ENCODE measurements at regions not wholly inside any gene's neighbourhood (a gene's known extent, or its start where the extent isn't known, plus 50 kb on each side); places are given as distances from the start of the nearest gene placed in this dataset.

GRCh38 chr15:46672041-46672440 lies 1037.2 kb downstream of the SQOR start:
- Histone ChIP-seq H3K4me1 (ENCODE audit: control insufficient read depth, insufficient read depth, low read length) (no peaks in the 10 kb centered on the region), H3K4me3 (ENCODE audit: low read length) (no peak overlapping the region), H3K27me3 (ENCODE audit: control insufficient read depth, insufficient read depth, low read length) (no peaks in the 10 kb centered on the region), H3K4me2 (ENCODE audit: low read length) (no peak overlapping the region), H3K36me3 (ENCODE audit: insufficient read depth, low read length) (no peaks in the 10 kb centered on the region), H3K9ac (ENCODE audit: low read depth, low read length) (no peak overlapping the region), H3K9me3 (replicated peaks; ENCODE audit: low read length) (peaks cover 6% of the 10 kb centered on the region)

DNA sequence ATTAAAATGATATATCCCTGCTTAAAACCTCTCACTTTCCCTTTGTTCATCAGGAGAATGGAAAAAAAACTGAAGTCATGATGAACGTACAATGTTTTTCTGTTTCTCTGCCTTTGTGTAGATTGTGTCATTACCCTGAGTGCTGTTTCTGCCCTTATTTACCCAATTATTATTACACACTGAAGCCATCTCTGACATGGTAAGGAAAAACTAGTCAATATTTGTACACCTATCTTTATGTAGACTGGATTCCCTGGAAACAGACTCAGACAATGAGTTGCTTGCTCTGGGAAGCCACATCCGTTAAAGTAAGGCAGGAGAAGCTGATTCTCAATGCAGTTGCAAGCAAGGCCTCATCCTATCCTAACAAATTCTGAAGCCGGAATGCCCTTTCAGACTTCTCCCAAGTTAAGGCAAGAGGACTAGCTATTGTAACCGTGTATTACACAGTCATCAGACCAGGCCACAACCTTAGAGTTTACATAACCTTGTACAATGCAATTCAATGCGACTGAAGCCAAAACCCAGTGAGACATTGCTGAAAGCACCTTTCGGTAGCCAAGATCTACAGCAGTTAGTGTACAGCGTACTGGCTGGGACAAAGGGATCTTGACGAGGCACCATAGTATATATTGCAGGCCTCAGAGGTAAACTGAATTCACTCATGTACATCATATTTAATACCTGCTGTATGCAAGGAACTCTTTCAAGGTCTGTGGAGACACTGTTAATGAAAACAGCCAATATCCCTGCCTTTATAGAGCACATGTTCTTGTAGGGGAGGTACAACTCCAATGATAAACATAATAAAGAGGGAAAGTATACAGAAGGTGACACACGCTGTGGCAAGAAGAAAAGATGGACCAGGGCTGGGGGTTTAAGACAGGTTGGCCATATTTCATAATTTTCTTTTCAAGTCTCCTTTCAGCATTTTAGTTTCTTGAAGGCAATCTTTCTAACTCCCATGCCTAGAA lies 1040.8 kb upstream of the SEMA6D start:
- peaks cover 13% of the 10 kb centered on the region for H3K9me3 ChIP-seq (replicated peaks; ENCODE audit: low read length)

GRCh38 chr15:46677491-46677890 lies 1039.8 kb upstream of the SEMA6D start:
- H3K27me3 ChIP-seq (ENCODE audit: control insufficient read depth, insufficient read depth, low read length), result no peaks in the 10 kb centered on the region
- no peaks in the 10 kb centered on the region for H3K36me3 ChIP-seq (ENCODE audit: insufficient read depth, low read length)
- peaks cover 13% of the 10 kb centered on the region for H3K9me3 ChIP-seq (replicated peaks; ENCODE audit: low read length)
- no peak overlapping the region for H3K4me2 ChIP-seq (ENCODE audit: low read length)
- H3K9ac ChIP-seq (ENCODE audit: low read depth, low read length), result no peak overlapping the region
- no peaks in the 10 kb centered on the region for H3K4me1 ChIP-seq (ENCODE audit: control insufficient read depth, insufficient read depth, low read length)
- H3K4me3 ChIP-seq (ENCODE audit: low read length), result no peak overlapping the region

More for the DNA sequence above, 1040.8 kb upstream of the SEMA6D start:
- H3K4me1 ChIP-seq (ENCODE audit: control insufficient read depth, insufficient read depth, low read length), result no peaks in the 10 kb centered on the region
- no peak overlapping the region for H3K4me2 ChIP-seq (ENCODE audit: low read length)
- H3K36me3 ChIP-seq (ENCODE audit: insufficient read depth, low read length), result no peaks in the 10 kb centered on the region
- H3K9ac ChIP-seq (ENCODE audit: low read depth, low read length), result no peak overlapping the region
- no peak overlapping the region for H3K4me3 ChIP-seq (ENCODE audit: low read length)
- H3K27me3 ChIP-seq (ENCODE audit: control insufficient read depth, insufficient read depth, low read length), result no peaks in the 10 kb centered on the region

DNA sequence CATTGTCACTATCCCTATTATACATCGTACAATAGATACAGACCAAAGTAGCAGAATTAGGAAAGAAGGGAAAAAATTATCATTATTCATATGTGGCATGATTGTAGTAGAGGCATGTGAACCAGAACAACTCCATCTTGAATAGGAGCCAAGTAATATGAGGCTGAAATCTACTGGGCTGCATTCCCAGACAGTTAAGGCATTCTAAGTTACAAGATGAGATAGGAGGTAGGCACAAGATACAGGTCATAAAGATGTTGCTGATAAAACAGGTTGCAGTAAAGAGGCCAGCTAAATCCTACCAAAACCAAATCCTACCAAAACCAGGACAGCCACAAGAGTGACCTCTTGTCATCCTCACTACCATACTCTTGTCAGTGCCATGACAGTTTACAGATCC lies 1035.4 kb upstream of the SEMA6D start:
- Histone ChIP-seq H3K4me1 (ENCODE audit: control insufficient read depth, insufficient read depth, low read length) (no peaks in the 10 kb centered on the region), H3K27me3 (ENCODE audit: control insufficient read depth, insufficient read depth, low read length) (no peaks in the 10 kb centered on the region), H3K4me2 (ENCODE audit: low read length) (no peak overlapping the region), H3K9me3 (replicated peaks; ENCODE audit: low read length) (peaks cover 9% of the 10 kb centered on the region), H3K4me3 (ENCODE audit: low read length) (no peak overlapping the region), H3K9ac (ENCODE audit: low read depth, low read length) (no peak overlapping the region), H3K36me3 (ENCODE audit: insufficient read depth, low read length) (no peaks in the 10 kb centered on the region)

GRCh38 chr15:46682969-46683791 lies 1034.1 kb upstream of the SEMA6D start:
- Histone ChIP-seq H3K9me3 (replicated peaks; ENCODE audit: low read length) (peaks cover 9% of the 10 kb centered on the region), H3K4me2 (ENCODE audit: low read length) (no peak overlapping the region), H3K4me3 (ENCODE audit: low read length) (no peak overlapping the region), H3K36me3 (ENCODE audit: insufficient read depth, low read length) (no peaks in the 10 kb centered on the region), H3K27me3 (ENCODE audit: control insufficient read depth, insufficient read depth, low read length) (no peaks in the 10 kb centered on the region), H3K4me1 (ENCODE audit: control insufficient read depth, insufficient read depth, low read length) (no peaks in the 10 kb centered on the region), H3K9ac (ENCODE audit: low read depth, low read length) (no peak overlapping the region)

- H3K4me2 ChIP-seq (ENCODE audit: low read length), result no peak overlapping the region
- no peaks in the 10 kb centered on the region for H3K4me1 ChIP-seq (ENCODE audit: control insufficient read depth, insufficient read depth, low read length)
- H3K9ac ChIP-seq (ENCODE audit: low read depth, low read length), result no peak overlapping the region
- no peaks in the 10 kb centered on the region for H3K36me3 ChIP-seq (ENCODE audit: insufficient read depth, low read length)
- H3K4me3 ChIP-seq (ENCODE audit: low read length), result no peak overlapping the region
- no peaks in the 10 kb centered on the region for H3K27me3 ChIP-seq (ENCODE audit: control insufficient read depth, insufficient read depth, low read length)
- H3K9me3 ChIP-seq (replicated peaks; ENCODE audit: low read length), result peaks cover 9% of the 10 kb centered on the region
Measured at GRCh38 chr15:46685096-46685495, 1032.2 kb upstream of the SEMA6D start.

DNA sequence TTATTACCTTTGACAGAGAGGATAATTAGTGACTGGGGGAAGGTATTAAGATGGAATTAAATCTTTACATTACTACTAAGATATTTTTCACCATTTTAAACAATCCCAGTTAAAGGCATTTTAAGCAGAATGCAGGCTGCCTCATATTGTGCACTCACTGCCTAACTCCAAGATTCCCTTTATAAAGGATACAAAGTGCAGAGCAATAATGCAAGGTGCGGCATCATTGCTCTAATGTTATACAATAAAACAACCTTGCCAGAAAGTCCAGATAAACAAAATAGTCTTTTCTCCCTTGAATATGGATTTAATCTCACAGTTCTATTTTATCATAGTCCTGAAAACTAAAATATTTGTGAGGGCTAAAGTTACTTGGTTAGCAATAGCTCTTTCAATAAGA lies 1031.6 kb upstream of the SEMA6D start:
- H3K4me1 ChIP-seq (ENCODE audit: control insufficient read depth, insufficient read depth, low read length), result no peaks in the 10 kb centered on the region
- no peak overlapping the region for H3K9ac ChIP-seq (ENCODE audit: low read depth, low read length)
- H3K9me3 ChIP-seq (replicated peaks; ENCODE audit: low read length), result peaks cover 8% of the 10 kb centered on the region
- H3K4me2 ChIP-seq (ENCODE audit: low read length), result no peak overlapping the region
- no peaks in the 10 kb centered on the region for H3K27me3 ChIP-seq (ENCODE audit: control insufficient read depth, insufficient read depth, low read length)
- no peak overlapping the region for H3K4me3 ChIP-seq (ENCODE audit: low read length)
- no peaks in the 10 kb centered on the region for H3K36me3 ChIP-seq (ENCODE audit: insufficient read depth, low read length)

GRCh38 chr15:46696281-46696680 lies 1021.0 kb upstream of the SEMA6D start:
- no peak overlapping the region for H3K9ac ChIP-seq (ENCODE audit: low read depth, low read length)
- no peaks in the 10 kb centered on the region for H3K4me1 ChIP-seq (ENCODE audit: control insufficient read depth, insufficient read depth, low read length)
- H3K27me3 ChIP-seq (ENCODE audit: control insufficient read depth, insufficient read depth, low read length), result no peaks in the 10 kb centered on the region
- no peak overlapping the region for H3K4me2 ChIP-seq (ENCODE audit: low read length)
- H3K36me3 ChIP-seq (ENCODE audit: insufficient read depth, low read length), result no peaks in the 10 kb centered on the region
- H3K4me3 ChIP-seq (ENCODE audit: low read length), result no peak overlapping the region
- peaks cover 8% of the 10 kb centered on the region for H3K9me3 ChIP-seq (replicated peaks; ENCODE audit: low read length)

GRCh38 chr15:46701346-46701745 lies 1016.0 kb upstream of the SEMA6D start:
- no peaks in the 10 kb centered on the region for H3K36me3 ChIP-seq (ENCODE audit: insufficient read depth, low read length)
- no peak overlapping the region for H3K4me3 ChIP-seq (ENCODE audit: low read length)
- H3K27me3 ChIP-seq (ENCODE audit: control insufficient read depth, insufficient read depth, low read length), result no peaks in the 10 kb centered on the region
- no peaks in the 10 kb centered on the region for H3K4me1 ChIP-seq (ENCODE audit: control insufficient read depth, insufficient read depth, low read length)
- no peak overlapping the region for H3K4me2 ChIP-seq (ENCODE audit: low read length)
- peaks cover 4% of the 10 kb centered on the region for H3K9me3 ChIP-seq (replicated peaks; ENCODE audit: low read length)
- H3K9ac ChIP-seq (ENCODE audit: low read depth, low read length), result no peak overlapping the region

DNA sequence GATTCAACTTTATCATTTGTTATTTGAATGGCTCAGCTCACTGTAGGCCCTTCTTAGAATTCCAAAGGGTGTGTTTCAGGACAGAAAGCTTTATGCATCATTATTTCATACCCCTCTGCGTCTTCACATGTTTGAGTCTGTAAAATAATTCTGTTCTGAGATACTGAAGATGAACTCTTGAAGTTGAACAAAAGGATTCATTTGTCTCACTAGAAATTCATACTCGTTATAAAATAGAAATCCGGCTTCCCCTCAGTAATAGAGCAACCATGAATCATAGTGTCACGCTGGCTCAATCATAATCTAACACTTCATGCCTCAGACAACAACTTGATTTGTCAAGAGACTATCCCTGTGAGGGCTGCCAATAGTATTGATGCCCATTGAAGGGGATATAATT lies 1015.4 kb upstream of the SEMA6D start:
- Histone ChIP-seq H3K9me3 (replicated peaks; ENCODE audit: low read length) (peaks cover 1% of the 10 kb centered on the region), H3K4me3 (ENCODE audit: low read length) (no peak overlapping the region), H3K27me3 (ENCODE audit: control insufficient read depth, insufficient read depth, low read length) (no peaks in the 10 kb centered on the region), H3K9ac (ENCODE audit: low read depth, low read length) (no peak overlapping the region), H3K4me2 (ENCODE audit: low read length) (no peak overlapping the region), H3K36me3 (ENCODE audit: insufficient read depth, low read length) (no peaks in the 10 kb centered on the region), H3K4me1 (ENCODE audit: control insufficient read depth, insufficient read depth, low read length) (no peaks in the 10 kb centered on the region)

DNA sequence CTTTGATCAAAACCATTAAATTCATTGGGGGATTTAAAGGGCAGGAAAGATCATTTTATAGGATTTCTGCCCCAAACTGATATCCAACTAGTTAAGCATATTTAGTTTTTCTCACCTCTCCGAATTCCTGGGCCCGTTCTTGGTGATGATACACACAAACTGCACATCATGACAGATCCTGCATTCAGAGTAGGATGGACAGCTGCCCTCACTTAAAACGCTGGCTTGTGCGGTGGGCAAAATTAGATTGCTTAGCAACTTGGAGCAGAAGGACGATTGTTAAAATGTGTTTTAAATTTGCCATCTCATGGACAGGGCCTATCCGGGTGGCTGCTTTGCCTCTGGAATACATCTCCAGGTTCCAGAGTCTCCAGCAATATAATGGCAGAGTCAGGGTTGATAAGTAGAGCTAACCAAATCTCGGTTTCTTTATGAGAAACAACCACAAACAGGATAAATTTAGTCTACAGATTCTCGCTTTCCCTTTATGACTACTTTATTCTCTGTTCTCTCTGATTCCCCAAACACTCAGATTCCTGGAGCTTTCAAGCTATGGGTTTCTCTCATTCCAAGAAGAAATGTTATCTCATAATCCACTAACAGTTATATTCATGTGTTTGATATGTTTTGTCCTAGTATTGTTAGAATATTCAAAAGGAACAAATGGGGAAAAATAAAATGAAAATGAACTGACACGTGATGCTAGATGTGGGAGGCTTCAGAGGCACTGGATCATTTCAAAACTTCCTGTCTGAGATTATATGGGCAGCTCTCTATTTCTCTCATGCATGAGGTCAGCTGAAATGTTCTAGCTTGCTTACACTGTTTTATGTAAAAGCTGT lies 1014.1 kb upstream of the SEMA6D start:
- Histone ChIP-seq H3K4me3 (ENCODE audit: low read length) (no peak overlapping the region), H3K36me3 (ENCODE audit: insufficient read depth, low read length) (no peaks in the 10 kb centered on the region), H3K9ac (ENCODE audit: low read depth, low read length) (no peak overlapping the region), H3K4me2 (ENCODE audit: low read length) (no peak overlapping the region), H3K27me3 (ENCODE audit: control insufficient read depth, insufficient read depth, low read length) (no peaks in the 10 kb centered on the region), H3K4me1 (ENCODE audit: control insufficient read depth, insufficient read depth, low read length) (no peaks in the 10 kb centered on the region), H3K9me3 (replicated peaks; ENCODE audit: low read length) (no peaks in the 10 kb centered on the region)

All from skeletal muscle satellite cell (primary cell).